Lower lobe of right lung (tissue), 2 donors: ENCODE measurements at regions not wholly inside any gene's neighbourhood (a gene's known extent, or its start where the extent isn't known, plus 50 kb on each side); places are given as distances from the start of the nearest gene placed in this dataset.

Experiments
- ATAC-seq, 2 donors: fragments of 200-7000 bp; cut with Tn5 transposase; one replicate each; pipeline ENCODE4 v1.9.1; 2020 to 2022; ENCODE audit warnings: mild to moderate bottlenecking in 2 of 2, moderate library complexity in 2 of 2
- DNase-seq: peaks from one replicate; pipeline ENCODE4 v3.0.0-alpha.2; 2020
- H3K27ac ChIP-seq: fragments of 200-600 bp; one replicate; pipeline ENCODE4 v1.8.0; 2022
- H3K27me3 ChIP-seq: fragments of 200-600 bp; one replicate; pipeline ENCODE4 v1.8.0; 2022; ENCODE audit warnings: low read depth
- H3K36me3 ChIP-seq: fragments of 200-600 bp; one replicate; pipeline ENCODE4 v1.8.0; 2022; ENCODE audit warnings: mild to moderate bottlenecking
- H3K4me1 ChIP-seq: fragments of 200-600 bp; one replicate; pipeline ENCODE4 v1.8.0; 2022
- H3K4me3 ChIP-seq: fragments of 200-600 bp; one replicate; pipeline ENCODE4 v1.8.0; 2022; ENCODE audit warnings: mild to moderate bottlenecking
- H3K9me3 ChIP-seq: fragments of 200-600 bp; one replicate; pipeline ENCODE4 v1.8.0; 2022
- CTCF ChIP-seq: fragments of 200-600 bp; IDR thresholded peaks from one replicate; pipeline ENCODE4 v1.8.0; 2022; ENCODE audit warnings: antibody characterized with exemption, mild to moderate bottlenecking
- intact Hi-C: fragments of 100-400 bp; cut with DNase I; formaldehyde crosslinking; loops from one replicate; pipeline ENCODE4 v1.11.0; 2022
- donor health status: DM: no; HTN: yes; CAD: no; lungs with severe emphysema.

- Histone ChIP-seq H3K4me3 (no peak overlapping the region), H3K9me3 (no peaks in the 10 kb centered on the region), H3K27me3 (no peaks in the 10 kb centered on the region), H3K27ac (no peak overlapping the region), H3K36me3 (no peaks in the 10 kb centered on the region), H3K4me1 (no peaks in the 10 kb centered on the region)
- DNase-seq = no peak
- ATAC-seq = no peak
- intact Hi-C loops = no loop called here
- TF ChIP-seq CTCF = no peak
These were observed 76.2 kb upstream of the TNFSF11 start for GRCh38 chr13:42497798-42498197.

GRCh38 chr13:42498521-42498920 lies 75.4 kb upstream of the TNFSF11 start:
- H3K27ac ChIP-seq = no peak overlapping the region
- DNase-seq (no peak), ATAC-seq (no peak)
- H3K4me1 ChIP-seq = no peaks in the 10 kb centered on the region
- no peak overlapping the region for H3K4me3 ChIP-seq
- TF ChIP-seq CTCF = no peak
- intact Hi-C loops = no loop called here
- no peaks in the 10 kb centered on the region for H3K27me3 ChIP-seq
- H3K36me3 ChIP-seq = no peaks in the 10 kb centered on the region
- no peaks in the 10 kb centered on the region for H3K9me3 ChIP-seq
